ENCODE measurements at regions not wholly inside any gene's neighbourhood (a gene's known extent, or its start where the extent isn't known, plus 50 kb on each side); places are given as distances from the start of the nearest gene placed in this dataset.

DNA sequence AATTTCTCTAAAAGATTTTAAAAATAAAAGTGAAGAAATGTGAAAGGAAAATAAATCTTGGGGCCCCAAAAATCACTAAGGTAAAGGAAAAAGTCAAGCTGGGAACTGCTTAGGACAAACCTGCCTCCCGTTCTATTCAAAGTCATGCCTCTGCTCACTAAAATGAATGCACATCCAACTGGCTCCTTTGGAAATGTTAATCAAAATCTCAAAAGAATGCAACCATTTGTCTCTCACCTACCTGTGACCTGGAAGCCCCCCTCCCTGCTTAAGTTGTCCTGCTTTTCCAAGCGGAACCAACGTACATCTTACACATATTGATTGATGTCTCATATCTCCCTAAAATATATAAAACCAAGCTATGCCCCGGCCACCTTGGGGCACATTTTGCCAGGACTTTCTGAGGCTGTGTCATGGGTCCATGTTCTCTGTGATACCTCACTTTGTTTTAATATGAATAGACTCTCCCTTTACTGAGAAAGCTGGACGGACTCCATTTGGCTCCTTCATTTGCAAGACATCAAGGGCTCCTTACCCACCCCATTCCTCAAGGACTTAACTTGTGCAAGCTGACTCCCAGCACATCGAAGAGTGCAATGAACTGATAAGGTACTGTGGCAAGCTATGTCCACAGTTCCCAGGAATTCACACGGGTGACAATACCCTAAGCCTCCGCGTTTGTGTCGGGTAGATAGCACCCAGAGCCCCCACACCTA is 164.3 kb downstream of the SMC2 start:
- TF ChIP-seq CTCF (IDR thresholded peaks at IDR 0.05; ENCODE audit: borderline replicate concordance, insufficient read depth, low read depth, low read length) = no peak
- no peak overlapping the region for H3K4me3 ChIP-seq (ENCODE audit: low read depth, low read length)

GRCh38 chr9:104260004-104260403 is 165.9 kb downstream of the SMC2 start:
- H3K4me3 ChIP-seq (ENCODE audit: low read depth, low read length) = no peak overlapping the region
- TF ChIP-seq CTCF (IDR thresholded peaks at IDR 0.05; ENCODE audit: borderline replicate concordance, insufficient read depth, low read depth, low read length) = no peak

- no peak for TF ChIP-seq CTCF (IDR thresholded peaks at IDR 0.05; ENCODE audit: borderline replicate concordance, insufficient read depth, low read depth, low read length)
- no peak overlapping the region for H3K4me3 ChIP-seq (ENCODE audit: low read depth, low read length)
These were observed 169.8 kb downstream of the SMC2 start for GRCh38 chr9:104263942-104264341.

GRCh38 chr9:104264431-104264830 is 170.3 kb downstream of the SMC2 start:
- no peak overlapping the region for H3K4me3 ChIP-seq (ENCODE audit: low read depth, low read length)
- TF ChIP-seq CTCF (IDR thresholded peaks at IDR 0.05; ENCODE audit: borderline replicate concordance, insufficient read depth, low read depth, low read length) = no peak

DNA sequence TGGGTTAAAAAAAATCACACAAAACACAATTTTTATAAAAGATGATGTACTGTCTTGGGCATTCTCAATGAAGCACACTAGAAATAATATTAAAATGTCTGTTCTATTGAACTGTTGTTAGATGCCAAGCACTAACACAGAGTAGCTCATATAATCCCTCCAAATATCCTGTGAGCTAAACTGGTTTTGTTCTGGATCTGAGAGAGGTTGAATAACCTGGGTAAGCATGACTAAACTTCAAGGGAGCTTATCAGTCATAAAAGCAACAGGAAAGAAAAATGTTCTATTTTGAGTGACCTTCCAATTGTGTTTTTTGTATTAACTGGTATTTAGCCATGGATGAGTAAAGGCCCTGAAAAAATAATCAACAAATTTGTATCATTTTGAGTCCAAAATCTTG is 175.3 kb downstream of the SMC2 start:
- no peak overlapping the region for H3K4me3 ChIP-seq (ENCODE audit: low read depth, low read length)
- TF ChIP-seq CTCF (IDR thresholded peaks at IDR 0.05; ENCODE audit: borderline replicate concordance, insufficient read depth, low read depth, low read length) = no peak

DNA sequence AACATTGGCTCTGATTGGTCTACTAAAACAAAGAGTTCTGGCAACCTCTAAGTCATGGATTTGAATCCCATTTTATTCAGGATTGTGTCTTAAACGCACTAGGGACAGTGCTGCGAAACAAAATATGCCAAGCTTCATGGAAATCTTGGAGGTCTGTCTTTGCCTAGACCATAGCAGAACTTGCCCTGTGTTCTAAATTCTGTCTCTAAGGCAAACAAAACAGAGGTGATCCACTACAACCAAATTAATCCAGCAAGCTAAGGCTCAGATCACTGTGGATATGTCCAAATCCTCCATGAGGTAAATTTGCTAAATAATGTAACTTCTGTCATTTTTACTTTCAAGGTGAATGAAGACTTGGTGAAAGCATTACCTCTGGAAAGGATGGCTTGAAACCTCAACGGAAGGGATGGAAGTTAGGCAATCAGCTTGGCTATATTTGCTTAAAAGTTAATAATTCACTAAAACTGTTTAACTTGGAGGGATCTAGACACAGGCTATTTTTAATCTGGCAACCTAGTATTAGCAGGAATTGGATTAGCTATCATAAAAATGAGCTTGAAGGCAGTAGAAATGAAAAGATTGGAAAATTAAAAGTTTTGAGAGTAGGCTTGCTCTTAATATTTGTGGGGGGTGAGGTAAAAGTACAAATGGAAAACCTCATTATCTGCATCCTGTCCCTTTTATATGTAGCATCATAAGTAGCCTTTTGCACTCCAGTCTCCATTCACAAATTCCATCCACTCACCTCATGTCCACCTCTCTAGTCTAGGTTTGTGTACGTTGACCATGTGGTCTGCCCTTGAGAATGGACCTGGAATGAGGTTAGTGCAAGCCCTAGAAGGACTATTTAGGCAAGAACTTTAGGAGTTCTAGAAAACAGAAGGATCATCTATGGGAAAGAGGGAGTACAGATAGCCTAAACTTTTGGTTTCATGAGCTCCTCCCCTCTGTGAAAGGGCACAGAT is 176.2 kb downstream of the SMC2 start:
- no peak overlapping the region for H3K4me3 ChIP-seq (ENCODE audit: low read depth, low read length)
- TF ChIP-seq CTCF (IDR thresholded peaks at IDR 0.05; ENCODE audit: borderline replicate concordance, insufficient read depth, low read depth, low read length) = no peak

Data from GM12875 (cell line).